ENCODE measurements at regions not wholly inside any gene's neighbourhood (a gene's known extent, or its start where the extent isn't known, plus 50 kb on each side); places are given as distances from the start of the nearest gene placed in this dataset.
A peak's percentile ranks its signal among the peaks of the same experiment; 100 is the strongest.

- Mint-ChIP-seq H3K27ac (no peak overlapping the region), H3K36me3 (ENCODE audit: low read depth) (peaks cover 2% of the 10 kb centered on the region), H3K4me1 (ENCODE audit: low read depth) (peaks cover 14% of the 10 kb centered on the region), H3K27me3 (no peaks in the 10 kb centered on the region), H3K9me3 (peaks cover 11% of the 10 kb centered on the region), H3K4me3 (no peak overlapping the region)
- DNase-seq = no peak
Measured at GRCh38 chr14:97820781-97821180, 1023.6 kb downstream of the VRK1 start.

- H3K27me3 Mint-ChIP-seq = no peaks in the 10 kb centered on the region
- H3K36me3 Mint-ChIP-seq (ENCODE audit: low read depth) = peaks cover 2% of the 10 kb centered on the region
- no peak overlapping the region for H3K27ac Mint-ChIP-seq
- no peak overlapping the region for H3K4me3 Mint-ChIP-seq
- DNase-seq = no peak
- H3K9me3 Mint-ChIP-seq = peaks cover 11% of the 10 kb centered on the region
- H3K4me1 Mint-ChIP-seq (ENCODE audit: low read depth) = peaks cover 14% of the 10 kb centered on the region
Measured at GRCh38 chr14:97824218-97824617, 1027.0 kb downstream of the VRK1 start.

- Mint-ChIP-seq H3K27me3 (no peaks in the 10 kb centered on the region), H3K36me3 (ENCODE audit: low read depth) (peaks cover 2% of the 10 kb centered on the region), H3K4me3 (no peak overlapping the region), H3K27ac (no peak overlapping the region), H3K9me3 (peaks cover 11% of the 10 kb centered on the region), H3K4me1 (ENCODE audit: low read depth) (peaks cover 8% of the 10 kb centered on the region)
- no peak for DNase-seq
Measured at GRCh38 chr14:97827746-97828145, 1030.6 kb downstream of the VRK1 start.

GRCh38 chr14:97832776-97833175, 1035.6 kb downstream of the VRK1 start:
- no peak for DNase-seq
- Mint-ChIP-seq H3K9me3 (no peaks in the 10 kb centered on the region), H3K27ac (no peak overlapping the region), H3K4me1 (ENCODE audit: low read depth) (no peaks in the 10 kb centered on the region), H3K36me3 (ENCODE audit: low read depth) (no peaks in the 10 kb centered on the region), H3K27me3 (no peaks in the 10 kb centered on the region), H3K4me3 (no peak overlapping the region)

- Mint-ChIP-seq H3K9me3 (no peaks in the 10 kb centered on the region), H3K36me3 (ENCODE audit: low read depth) (no peaks in the 10 kb centered on the region), H3K4me1 (ENCODE audit: low read depth) (peaks cover 6% of the 10 kb centered on the region), H3K27ac (no peak overlapping the region), H3K27me3 (no peaks in the 10 kb centered on the region), H3K4me3 (no peak overlapping the region)
- no peak for DNase-seq
Measured at GRCh38 chr14:97838986-97839385, 1041.8 kb downstream of the VRK1 start.

- H3K27ac Mint-ChIP-seq = no peak overlapping the region
- no peak for DNase-seq
- no peaks in the 10 kb centered on the region for H3K27me3 Mint-ChIP-seq
- no peaks in the 10 kb centered on the region for H3K36me3 Mint-ChIP-seq (ENCODE audit: low read depth)
- H3K9me3 Mint-ChIP-seq = no peaks in the 10 kb centered on the region
- H3K4me1 Mint-ChIP-seq (ENCODE audit: low read depth) = peaks cover 6% of the 10 kb centered on the region
- no peak overlapping the region for H3K4me3 Mint-ChIP-seq
Measured at GRCh38 chr14:97840159-97840558, 1043.0 kb downstream of the VRK1 start.

GRCh38 chr14:97841762-97842161, 1044.6 kb downstream of the VRK1 start:
- Mint-ChIP-seq H3K27ac (no peak overlapping the region), H3K9me3 (no peaks in the 10 kb centered on the region), H3K36me3 (ENCODE audit: low read depth) (no peaks in the 10 kb centered on the region), H3K27me3 (no peaks in the 10 kb centered on the region), H3K4me3 (no peak overlapping the region), H3K4me1 (ENCODE audit: low read depth) (peaks cover 6% of the 10 kb centered on the region)
- no peak for DNase-seq

GRCh38 chr14:97843066-97843465, 1045.9 kb downstream of the VRK1 start:
- no peaks in the 10 kb centered on the region for H3K9me3 Mint-ChIP-seq
- H3K27me3 Mint-ChIP-seq = no peaks in the 10 kb centered on the region
- no peaks in the 10 kb centered on the region for H3K36me3 Mint-ChIP-seq (ENCODE audit: low read depth)
- no peak for DNase-seq
- H3K4me3 Mint-ChIP-seq = no peak overlapping the region
- H3K4me1 Mint-ChIP-seq (ENCODE audit: low read depth) = peaks cover 6% of the 10 kb centered on the region
- no peak overlapping the region for H3K27ac Mint-ChIP-seq

GRCh38 chr14:97844042-97844441, 1046.9 kb downstream of the VRK1 start:
- DNase-seq = no peak
- Mint-ChIP-seq H3K36me3 (ENCODE audit: low read depth) (no peaks in the 10 kb centered on the region), H3K27me3 (no peaks in the 10 kb centered on the region), H3K4me1 (ENCODE audit: low read depth) (peaks cover 6% of the 10 kb centered on the region), H3K4me3 (no peak overlapping the region), H3K9me3 (no peaks in the 10 kb centered on the region), H3K27ac (no peak overlapping the region)

- DNase-seq = no peak
- Mint-ChIP-seq H3K9me3 (no peaks in the 10 kb centered on the region), H3K4me3 (no peak overlapping the region), H3K27me3 (no peaks in the 10 kb centered on the region), H3K4me1 (ENCODE audit: low read depth) (peaks cover 6% of the 10 kb centered on the region), H3K36me3 (ENCODE audit: low read depth) (no peaks in the 10 kb centered on the region), H3K27ac (no peak overlapping the region)
Measured at GRCh38 chr14:97846156-97846555, 1049.0 kb downstream of the VRK1 start.

- no peaks in the 10 kb centered on the region for H3K27me3 Mint-ChIP-seq
- H3K4me1 Mint-ChIP-seq (ENCODE audit: low read depth) = no peaks in the 10 kb centered on the region
- no peaks in the 10 kb centered on the region for H3K9me3 Mint-ChIP-seq
- H3K36me3 Mint-ChIP-seq (ENCODE audit: low read depth) = no peaks in the 10 kb centered on the region
- DNase-seq = no peak
- no peak overlapping the region for H3K27ac Mint-ChIP-seq
- H3K4me3 Mint-ChIP-seq = no peak overlapping the region
Measured at GRCh38 chr14:97848317-97848980, 1051.3 kb downstream of the VRK1 start.

GRCh38 chr14:97850466-97850865, 1053.3 kb downstream of the VRK1 start:
- no peak overlapping the region for H3K4me3 Mint-ChIP-seq
- H3K36me3 Mint-ChIP-seq (ENCODE audit: low read depth) = no peaks in the 10 kb centered on the region
- no peak for DNase-seq
- no peaks in the 10 kb centered on the region for H3K4me1 Mint-ChIP-seq (ENCODE audit: low read depth)
- H3K27me3 Mint-ChIP-seq = no peaks in the 10 kb centered on the region
- no peak overlapping the region for H3K27ac Mint-ChIP-seq
- H3K9me3 Mint-ChIP-seq = no peaks in the 10 kb centered on the region

GRCh38 chr14:97850886-97851285, 1053.7 kb downstream of the VRK1 start:
- Mint-ChIP-seq H3K36me3 (ENCODE audit: low read depth) (no peaks in the 10 kb centered on the region), H3K27ac (no peak overlapping the region), H3K4me1 (ENCODE audit: low read depth) (no peaks in the 10 kb centered on the region), H3K9me3 (no peaks in the 10 kb centered on the region), H3K27me3 (no peaks in the 10 kb centered on the region), H3K4me3 (no peak overlapping the region)
- no peak for DNase-seq

GRCh38 chr14:97851428-97851995, 1054.3 kb downstream of the VRK1 start:
- Mint-ChIP-seq H3K9me3 (no peaks in the 10 kb centered on the region), H3K4me1 (ENCODE audit: low read depth) (no peaks in the 10 kb centered on the region), H3K27me3 (no peaks in the 10 kb centered on the region), H3K36me3 (ENCODE audit: low read depth) (no peaks in the 10 kb centered on the region), H3K27ac (no peak overlapping the region), H3K4me3 (no peak overlapping the region)
- no peak for DNase-seq

- Mint-ChIP-seq H3K4me3 (no peak overlapping the region), H3K36me3 (ENCODE audit: low read depth) (no peaks in the 10 kb centered on the region), H3K27me3 (no peaks in the 10 kb centered on the region), H3K27ac (no peak overlapping the region), H3K4me1 (ENCODE audit: low read depth) (no peaks in the 10 kb centered on the region), H3K9me3 (no peaks in the 10 kb centered on the region)
- DNase-seq = no peak
Measured at GRCh38 chr14:97854918-97855317, 1057.7 kb downstream of the VRK1 start.

GRCh38 chr14:97866195-97866594, 1069.0 kb downstream of the VRK1 start:
- H3K4me1 Mint-ChIP-seq (ENCODE audit: low read depth) = peaks cover 19% of the 10 kb centered on the region
- no peak overlapping the region for H3K4me3 Mint-ChIP-seq
- H3K27ac Mint-ChIP-seq = peak overlapping the region; percentile 61
- H3K27me3 Mint-ChIP-seq = no peaks in the 10 kb centered on the region
- no peaks in the 10 kb centered on the region for H3K36me3 Mint-ChIP-seq (ENCODE audit: low read depth)
- no peaks in the 10 kb centered on the region for H3K9me3 Mint-ChIP-seq
- no peak for DNase-seq
